NCI-H1436 (cell line): ENCODE measurements at regions not wholly inside any gene's neighbourhood (a gene's known extent, or its start where the extent isn't known, plus 50 kb on each side); places are given as distances from the start of the nearest gene placed in this dataset.

Experiments used
- DNase-seq: peaks from one replicate; lab custom pipeline; 2025; lab: John Stamatoyannopoulos, UW

- DNase-seq, result no peak
These were observed 113.5 kb upstream of the CCL2 start for GRCh38 chr17:34141590-34141989.

- no peak for DNase-seq
These were observed 111.7 kb upstream of the CCL2 start for GRCh38 chr17:34143430-34143829.

- DNase-seq, result peak; percentile 8
These were observed 108.5 kb upstream of the CCL2 start for GRCh38 chr17:34146440-34147043.

DNA sequence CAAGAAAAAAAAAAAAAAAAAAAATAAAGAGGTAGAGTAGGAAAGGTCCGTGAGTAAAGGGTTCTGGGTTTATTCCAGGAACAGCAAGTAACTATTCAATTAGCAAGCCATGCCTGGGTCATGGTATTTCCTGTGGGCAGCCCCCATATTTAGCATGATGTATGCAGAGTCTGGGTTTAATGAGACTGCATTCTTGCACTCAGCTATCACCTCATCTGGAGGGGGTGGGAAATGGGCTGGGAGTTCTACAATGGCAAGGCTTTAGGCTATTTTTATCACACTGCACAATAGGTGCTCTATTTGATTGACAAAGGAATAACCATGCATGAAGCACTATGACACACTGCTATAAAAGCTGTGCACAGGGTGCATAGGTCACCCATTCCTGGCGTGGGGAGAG is 104.0 kb upstream of the CCL2 start:
- DNase-seq, result no peak

DNA sequence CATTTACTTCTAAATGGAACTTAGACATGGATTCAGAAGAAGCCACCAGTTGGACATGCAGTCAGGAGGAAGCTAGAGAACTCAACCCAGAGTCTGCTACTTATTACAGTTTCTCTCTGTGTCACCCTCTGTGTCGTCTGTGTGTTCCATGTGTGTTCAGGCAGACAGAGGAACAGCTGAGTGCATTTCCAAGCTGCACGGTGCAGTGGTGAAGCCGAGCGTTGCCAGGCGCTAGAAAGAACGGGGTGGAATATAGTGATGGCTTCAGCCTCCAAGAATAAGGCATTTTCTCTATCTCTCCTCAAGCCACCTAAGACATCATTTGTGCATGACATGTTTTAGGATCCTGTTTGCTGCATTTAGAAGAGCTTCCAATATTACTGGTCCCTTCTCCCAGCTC is 101.1 kb upstream of the CCL2 start:
- DNase-seq, result no peak

DNA sequence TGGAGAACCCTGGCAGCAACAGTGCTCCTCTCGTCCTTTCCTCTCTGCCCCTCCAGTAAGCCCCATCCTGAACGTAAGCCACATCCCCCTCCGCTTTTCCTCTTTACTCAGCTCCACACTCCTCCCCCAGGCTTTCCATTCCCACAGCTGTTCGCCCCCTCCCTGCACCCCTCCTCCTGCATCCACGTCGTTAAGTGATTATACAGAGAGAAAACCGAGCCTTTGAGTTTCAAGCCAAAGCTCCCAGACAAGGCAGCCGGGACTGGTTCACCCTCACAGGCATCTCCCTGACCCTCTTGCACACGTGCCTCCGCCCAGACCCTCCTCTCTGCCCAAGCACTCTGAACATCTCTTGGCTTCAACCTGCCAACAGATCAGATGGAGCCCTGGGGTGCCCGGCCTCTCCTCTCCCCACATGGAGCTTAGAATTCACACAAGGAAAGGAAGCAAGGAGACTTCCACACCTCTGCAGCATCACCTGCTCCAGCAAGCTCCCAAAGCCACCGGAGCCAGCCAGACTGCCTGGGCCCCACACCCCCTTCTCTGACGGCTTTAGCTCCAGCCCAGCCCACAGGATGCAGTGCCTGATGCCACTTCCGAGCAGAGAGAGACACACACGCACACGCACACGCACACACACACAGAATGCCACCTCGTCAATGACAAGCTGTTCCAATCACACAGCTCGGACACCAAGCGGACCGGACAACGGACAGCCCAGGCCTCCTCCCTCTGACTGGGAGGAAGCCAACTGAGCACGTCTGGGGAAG is 99.9 kb upstream of the CCL2 start:
- DNase-seq, result no peak

DNA sequence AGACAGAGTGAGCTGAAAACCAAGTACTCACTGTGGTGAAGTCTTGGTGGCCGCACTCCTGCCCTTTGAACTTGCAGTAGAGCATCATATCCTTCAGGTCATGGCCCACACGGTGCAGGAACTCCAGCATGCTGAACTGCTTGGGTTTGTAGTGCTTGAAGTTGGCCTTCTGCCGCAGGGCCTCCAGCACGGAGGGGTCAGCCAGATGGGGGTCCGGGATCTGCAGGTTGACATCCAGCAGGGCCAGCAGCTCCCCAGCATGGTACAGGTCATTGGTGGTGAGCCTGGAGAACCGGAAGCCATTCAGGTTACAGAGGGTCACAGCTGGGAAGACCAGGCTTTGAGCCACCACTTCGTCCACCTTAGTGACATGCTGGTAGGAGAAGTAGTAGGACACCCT is 99.1 kb upstream of the CCL2 start:
- no peak for DNase-seq

GRCh38 chr17:34156401-34156740 is 98.7 kb upstream of the CCL2 start:
- DNase-seq, result no peak

DNA sequence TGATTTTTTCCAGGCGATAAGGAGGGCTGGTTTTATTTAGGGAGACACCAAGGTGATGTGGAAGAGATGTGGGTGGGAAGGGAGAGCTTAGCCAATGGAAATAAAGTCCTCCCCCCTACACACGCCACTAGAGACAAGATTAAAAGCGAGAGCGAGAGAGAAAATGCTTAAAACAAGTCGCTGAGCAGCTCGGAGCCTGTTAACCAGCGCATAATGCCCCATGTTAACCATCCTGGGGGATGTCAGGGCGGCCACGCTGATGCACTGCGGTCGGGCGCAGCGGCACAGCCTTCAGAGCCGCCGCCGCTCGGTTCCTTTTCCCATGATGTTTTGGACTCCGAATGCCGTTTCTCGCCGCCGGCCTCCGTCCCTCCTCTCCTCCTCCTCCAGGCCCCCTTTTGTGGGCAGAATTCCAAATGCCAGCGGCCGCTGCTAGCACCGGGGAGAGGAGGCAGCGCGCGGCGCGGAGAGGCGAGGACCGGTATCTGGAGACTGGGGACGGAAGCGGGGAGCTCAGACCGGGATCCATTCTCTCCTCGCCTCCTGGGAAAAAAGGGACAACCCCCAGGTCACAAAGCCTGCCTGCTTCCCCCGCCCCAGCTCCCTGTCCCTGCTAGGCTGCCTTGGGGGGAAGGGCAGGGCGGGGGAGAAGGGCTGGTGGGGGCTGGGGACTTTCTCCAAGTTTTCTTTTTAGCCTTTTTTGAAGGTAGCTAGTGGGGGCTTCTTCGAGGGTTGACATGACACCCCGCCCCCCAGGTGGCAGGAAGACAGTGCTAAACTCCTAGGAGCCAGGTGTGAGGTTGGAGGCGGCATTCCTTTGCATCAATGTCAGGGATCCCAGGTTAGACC is 98.1 kb upstream of the CCL2 start:
- no peak for DNase-seq

GRCh38 chr17:34161690-34162089 is 93.4 kb upstream of the CCL2 start:
- no peak for DNase-seq

GRCh38 chr17:34163123-34163522 is 92.0 kb upstream of the CCL2 start:
- no peak for DNase-seq

GRCh38 chr17:34163646-34164045 is 91.4 kb upstream of the CCL2 start:
- DNase-seq, result no peak

DNA sequence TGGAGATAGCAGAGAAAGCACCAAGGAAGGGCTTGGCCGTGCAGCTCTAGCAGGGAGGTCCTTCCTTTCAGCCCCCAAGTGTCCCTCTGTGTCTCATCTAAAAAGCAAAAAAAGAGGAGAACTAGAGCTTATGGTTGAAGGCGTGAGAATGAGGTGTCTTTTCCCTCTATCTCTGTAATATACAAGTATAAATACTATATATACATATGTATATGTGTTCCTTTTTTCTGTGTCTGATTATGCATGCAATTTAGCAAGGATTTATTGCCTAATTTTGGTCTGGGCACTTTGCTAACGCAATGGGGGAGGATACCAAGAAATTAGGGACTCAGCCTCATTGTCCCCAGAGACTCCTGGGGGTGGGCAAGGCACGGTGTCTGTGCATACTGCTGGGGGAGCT is 90.2 kb upstream of the CCL2 start:
- no peak for DNase-seq

DNA sequence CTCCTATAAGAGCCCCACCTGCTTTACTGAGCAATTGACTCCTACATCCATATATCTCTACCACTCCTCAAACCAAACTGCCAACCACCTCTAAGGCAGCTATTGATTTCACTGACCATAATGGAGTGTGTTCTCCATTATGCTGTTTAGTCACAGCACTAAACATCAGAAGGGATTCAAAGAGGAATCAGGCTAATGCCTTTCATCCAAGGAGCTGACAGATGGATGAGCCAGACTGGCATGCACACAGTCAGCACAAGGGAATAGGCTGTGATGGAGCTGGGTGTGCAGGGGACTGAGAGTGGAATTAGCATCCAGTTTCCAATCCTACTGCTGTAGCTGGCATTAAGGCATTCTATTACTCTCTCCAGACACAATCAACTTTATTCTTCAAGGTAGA is 88.7 kb upstream of the CCL2 start:
- DNase-seq, result no peak

DNA sequence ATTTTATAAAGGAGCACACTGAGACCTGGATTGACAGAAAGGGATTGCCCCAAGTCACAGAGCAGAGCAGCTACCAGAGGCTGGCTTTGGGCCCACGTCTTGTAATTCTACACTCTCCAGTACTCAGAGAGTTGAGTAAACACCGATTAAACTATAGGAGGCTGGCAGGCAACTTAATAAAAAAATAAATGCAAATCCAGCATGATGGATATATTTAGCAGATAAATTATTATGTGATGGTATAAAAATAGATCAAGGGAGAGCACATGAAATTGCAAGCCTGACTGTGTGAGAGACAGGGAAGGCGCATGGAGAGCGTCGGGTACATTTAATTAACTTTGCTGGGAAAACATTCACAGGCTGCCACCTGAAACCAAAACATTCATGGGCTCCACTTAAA is 87.7 kb upstream of the CCL2 start:
- DNase-seq, result no peak

DNA sequence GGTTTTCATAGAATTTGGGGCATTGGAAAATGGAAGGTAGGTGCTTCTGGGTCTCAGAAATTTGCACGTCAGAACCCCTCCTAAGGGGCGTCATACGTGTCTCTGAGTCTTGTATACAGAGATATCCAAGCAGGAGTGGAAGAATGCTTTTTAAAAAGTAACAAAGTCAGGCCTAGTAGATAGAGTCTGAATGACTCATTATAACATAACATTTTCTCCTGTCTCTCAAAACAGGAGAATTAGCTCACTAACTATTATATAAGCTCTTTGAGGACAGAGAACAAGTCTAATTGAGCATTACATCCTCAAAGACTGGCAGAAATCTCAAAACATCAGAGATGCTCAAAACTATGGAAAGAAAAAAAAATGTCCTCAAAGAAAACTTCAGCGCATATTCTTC is 86.1 kb upstream of the CCL2 start:
- DNase-seq, result no peak

DNA sequence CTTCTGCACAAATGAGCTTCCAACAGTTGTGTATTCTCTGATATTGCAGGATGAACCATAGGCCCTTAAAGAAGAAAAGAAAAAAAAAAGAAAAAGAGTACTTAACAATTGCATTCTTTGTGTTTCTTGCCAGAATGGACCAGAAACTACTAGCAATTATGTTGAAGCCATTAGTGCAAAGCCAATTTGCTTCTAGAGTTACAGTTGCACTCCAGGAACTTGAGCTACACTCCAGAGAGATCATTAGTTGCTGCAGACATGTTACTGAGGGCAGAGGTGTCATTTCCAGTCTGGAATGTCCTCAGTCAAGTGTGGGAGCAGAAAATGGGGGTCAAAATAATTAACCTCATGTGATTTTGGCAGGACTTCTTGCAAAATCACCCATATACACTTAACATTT is 85.6 kb upstream of the CCL2 start:
- no peak for DNase-seq

- no peak for DNase-seq
These were observed 83.8 kb upstream of the CCL2 start for GRCh38 chr17:34171245-34171818.

- DNase-seq, result no peak
These were observed 82.6 kb upstream of the CCL2 start for GRCh38 chr17:34172390-34172918.

DNA sequence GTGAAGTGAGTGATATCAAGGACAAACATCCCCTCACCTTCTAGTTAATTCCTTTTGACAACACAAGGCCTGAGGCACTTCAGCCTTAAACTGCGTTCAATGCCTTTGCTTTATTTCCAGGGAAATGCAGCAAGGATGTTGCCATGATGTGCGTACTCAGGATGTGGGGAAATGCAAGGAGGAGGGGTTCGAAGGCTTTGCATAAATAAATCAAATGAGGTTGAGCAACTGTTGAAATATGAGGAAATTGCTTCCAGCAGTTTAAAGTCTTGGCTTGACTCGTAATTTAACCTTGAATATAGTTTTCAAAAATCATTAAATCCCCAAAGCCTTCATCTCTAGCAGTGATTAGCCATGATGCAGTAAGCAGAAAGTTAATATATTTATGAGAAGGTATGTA is 81.8 kb upstream of the CCL2 start:
- DNase-seq, result no peak

GRCh38 chr17:34174496-34174895 is 80.6 kb upstream of the CCL2 start:
- DNase-seq, result no peak

DNA sequence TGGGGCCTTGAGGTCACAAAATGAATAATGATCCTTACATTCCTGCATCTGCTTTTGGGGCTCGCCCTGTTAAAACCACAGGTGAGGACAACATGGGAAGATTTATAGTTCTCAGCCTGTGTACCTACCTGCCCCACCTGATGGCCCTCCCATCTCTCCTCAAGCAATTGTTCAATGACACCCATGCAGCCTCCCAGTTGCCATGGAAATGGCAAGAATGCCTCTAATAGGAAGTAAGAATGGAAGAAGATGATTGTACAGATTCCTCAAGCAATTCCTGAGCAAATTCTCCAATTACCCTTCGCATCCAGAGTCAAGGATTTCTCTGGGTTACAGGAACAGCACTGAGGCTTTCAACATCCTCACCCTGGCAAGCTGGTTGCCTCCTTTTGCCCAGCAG is 78.6 kb upstream of the CCL2 start:
- DNase-seq, result no peak

DNA sequence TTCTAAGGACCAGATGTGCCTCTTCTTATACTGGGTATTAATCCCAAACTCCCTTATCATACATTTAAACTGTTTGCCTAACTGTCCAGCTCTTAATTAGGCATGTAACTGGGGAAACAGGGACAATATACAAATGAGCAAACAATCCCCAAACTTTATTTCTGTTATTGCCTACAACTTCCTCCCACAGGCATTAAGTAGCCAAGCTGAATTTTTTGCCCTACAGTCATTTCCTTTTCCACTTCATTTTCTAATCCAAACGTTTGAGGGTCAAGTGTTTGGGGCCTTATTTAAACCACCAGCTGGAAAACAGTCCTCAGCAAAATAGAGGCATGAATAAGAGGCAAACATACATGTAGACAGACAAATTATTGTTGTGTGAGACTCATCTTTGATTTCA is 77.4 kb upstream of the CCL2 start:
- DNase-seq, result no peak
